A549 (cell line): ENCODE measurements at regions not wholly inside any gene's neighbourhood (a gene's known extent, or its start where the extent isn't known, plus 50 kb on each side); places are given as distances from the start of the nearest gene placed in this dataset.

Source experiments
- ATAC-seq, 2 experiments: fragments of 200-7000 bp in 1 of 2; fragments of >200 bp in 1 of 2; cut with Nextera tagmentation in 1 of 2; cut with Tn5 transposase in 1 of 2; 3 replicates each; pipeline versions ENCODE4 v1.8.0 to v1.9.1; 2018 to 2020; ENCODE audit warnings: mild to moderate bottlenecking in 1 of 2, moderate library complexity in 1 of 2
- CTCF ChIA-PET: fragments of 300-600 bp; sonication (Branson Sonifier 250); formaldehyde crosslinking; extraction: SDS; loops from one replicate; lab custom pipeline; 2021; ENCODE audit warnings: antibody characterized with exemption, inconsistent platforms; lab: Yijun Ruan, JAX
- POLR2A ChIA-PET: fragments of 350-600 bp; formaldehyde crosslinking; extraction: SDS; loops from one replicate; lab custom pipeline; 2021; ENCODE audit warnings: antibody characterized with exemption, inconsistent platforms; lab: Yijun Ruan, JAX
- DNase-seq, 2 experiments: peaks; one replicate each; pipeline versions ENCODE4 v3.0.0 to v3.0.0-alpha.2; 2011 to 2016; ENCODE audit warnings: low read depth in 1 of 2, low spot score in 1 of 2
- FAIRE-seq: peaks from 2 replicates; lab custom pipeline; 2011; peaks lifted over from hg19 to GRCh38; lab: Jason Lieb, UNC
- H3K27ac ChIP-seq, 2 experiments: fragments of >200 bp; sonication (Bioruptor Twin); formaldehyde crosslinking; 3 replicates each; pipeline ENCODE4 v1.5.1; 2016 to 2017
- H3K4me1 ChIP-seq: fragments of >200 bp; sonication (Bioruptor Twin); formaldehyde crosslinking; 3 replicates; pipeline ENCODE4 v1.6.1; 2016
- H3K4me2 ChIP-seq: fragments of >200 bp; sonication (Bioruptor Twin); formaldehyde crosslinking; 3 replicates; pipeline ENCODE4 v1.6.1; 2016
- H3K4me3 ChIP-seq: fragments of >200 bp; sonication (Bioruptor Twin); formaldehyde crosslinking; 3 replicates; pipeline ENCODE4 v1.5.1; 2016
- H3K9me3 ChIP-seq: fragments of >200 bp; sonication (Bioruptor Twin); formaldehyde crosslinking; 3 replicates; pipeline ENCODE4 v1.6.1; 2016
- BCL3 ChIP-seq: fragments of >200 bp; sonication (Bioruptor Twin); formaldehyde crosslinking; IDR thresholded peaks from 3 replicates; pipeline ENCODE4 v1.6.1; 2016
- CBX2 ChIP-seq: fragments of 200-600 bp; sonication (generic); IDR thresholded peaks from 2 replicates; pipeline ENCODE4 v1.6.1; 2016; ENCODE audit warnings: low read depth, mild to moderate bottlenecking, borderline replicate concordance
- CBX8 ChIP-seq: fragments of 200-600 bp; sonication (generic); IDR thresholded peaks from 2 replicates; pipeline ENCODE4 v1.6.1; 2016
- CHD2 ChIP-seq: fragments of 150-350 bp; IDR thresholded peaks from 2 replicates; pipeline ENCODE4 v1.6.1; 2014; ENCODE audit warnings: low read length; ENCODE audit not compliant: partially characterized antibody
- E2F6 ChIP-seq: IDR thresholded peaks from 2 replicates; pipeline ENCODE4 v1.6.1; 2012; ENCODE audit warnings: low read depth, borderline replicate concordance
- EHF ChIP-seq: fragments of 250-450 bp; sonication (Bioruptor Pico); IDR thresholded peaks from 2 replicates; pipeline ENCODE4 v1.5.0; 2020; ENCODE audit warnings: mild to moderate bottlenecking
- EP300 ChIP-seq, 2 experiments: fragments of >200 bp; sonication (Bioruptor Twin); formaldehyde crosslinking; IDR thresholded peaks; 2 replicates in 1 of 2; 3 replicates in 1 of 2; pipeline ENCODE4 v1.6.1; 2016 to 2017
- ESRRA ChIP-seq: fragments of 150-350 bp; IDR thresholded peaks from 2 replicates; pipeline ENCODE4 v1.6.1; 2014; ENCODE audit warnings: mild to moderate bottlenecking, low read length, borderline replicate concordance
- FOSB ChIP-seq: fragments of 250-450 bp; sonication (Bioruptor Pico); IDR thresholded peaks from 2 replicates; pipeline ENCODE4 v1.5.0; 2020; ENCODE audit warnings: mild to moderate bottlenecking, moderate library complexity
- HOXB13 ChIP-seq: fragments of 250-450 bp; sonication (Bioruptor Pico); IDR thresholded peaks from 2 replicates; pipeline ENCODE4 v1.5.0; 2020; ENCODE audit warnings: low read depth, mild to moderate bottlenecking, moderate library complexity
- MAX ChIP-seq: IDR thresholded peaks from 2 replicates; pipeline ENCODE4 v1.6.1; 2012
- NFE2L2 ChIP-seq: fragments of 150-350 bp; conservative IDR thresholded peaks from 2 replicates; pipeline ENCODE4 v1.6.1; 2014; ENCODE audit warnings: low read length
- NPAS2 ChIP-seq: fragments of 250-450 bp; sonication (Bioruptor Pico); IDR thresholded peaks from 2 replicates; pipeline ENCODE4 v1.8.0; 2022; ENCODE audit warnings: mild to moderate bottlenecking, moderate library complexity, borderline replicate concordance
- POLR2A ChIP-seq: IDR thresholded peaks from 2 replicates; pipeline ENCODE4 v1.6.1; 2012; ENCODE audit warnings: mild to moderate bottlenecking, low read length
- POLR2AphosphoS2 ChIP-seq: conservative IDR thresholded peaks from 2 replicates; pipeline ENCODE4 v1.6.1; 2012; ENCODE audit warnings: low read length, improper control_type of control experiment, inconsistent platforms
- RAD21 ChIP-seq, 2 experiments: fragments of >200 bp in 1 of 2; sonication (Bioruptor Twin) in 1 of 2; formaldehyde crosslinking in 1 of 2; IDR thresholded peaks in 1 of 2; conservative IDR thresholded peaks in 1 of 2; 2 replicates in 1 of 2; 3 replicates in 1 of 2; pipeline ENCODE4 v1.6.1; 2012 to 2018; ENCODE audit warnings: inconsistent platforms in 1 of 2
- REST ChIP-seq: fragments of 200-600 bp; sonication (generic); IDR thresholded peaks from 2 replicates; pipeline ENCODE4 v1.6.1; 2016; ENCODE audit warnings: antibody characterized with exemption, mild to moderate bottlenecking, moderate library complexity
- RNF2 ChIP-seq: fragments of 200-600 bp; sonication (generic); IDR thresholded peaks from 2 replicates; pipeline ENCODE4 v1.6.1; 2016; ENCODE audit warnings: low read depth, mild to moderate bottlenecking, antibody characterized with exemption, moderate library complexity, borderline replicate concordance
- SMC3 ChIP-seq: fragments of >200 bp; sonication (Bioruptor Twin); formaldehyde crosslinking; IDR thresholded peaks from 3 replicates; pipeline ENCODE4 v1.6.1; 2018; ENCODE audit warnings: inconsistent platforms
- SREBF2 ChIP-seq: fragments of 450-650 bp; IDR thresholded peaks from 2 replicates; pipeline ENCODE4 v1.6.1; 2014; ENCODE audit warnings: mild to moderate bottlenecking, moderate library complexity
- TP53 ChIP-seq: fragments of 250-450 bp; sonication (Bioruptor Pico); IDR thresholded peaks from 2 replicates; pipeline ENCODE4 v1.5.0; 2021; ENCODE audit warnings: mild to moderate bottlenecking, moderate library complexity
- USF2 ChIP-seq: fragments of 450-650 bp; IDR thresholded peaks from 2 replicates; pipeline ENCODE4 v1.6.1; 2014; ENCODE audit warnings: antibody characterized with exemption
- ZNF302 ChIP-seq: fragments of 250-450 bp; sonication (Bioruptor Pico); IDR thresholded peaks from 2 replicates; pipeline ENCODE4 v1.9.0; 2021; ENCODE audit warnings: inconsistent platforms, mild to moderate bottlenecking, moderate library complexity
- WGBS: methylation state at CpG from one replicate; pipeline ENCODE4 v1.1.6; 2017; ENCODE audit errors: missing lambda C conversion rate; 5-methylcytosine and 5-hydroxymethylcytosine counted together
- TF ChIP-seq, protein P1 (sequence below): fragments of 250-450 bp; sonication (Bioruptor Pico); IDR thresholded peaks from 2 replicates; pipeline ENCODE4 v1.5.0; 2021; ENCODE audit warnings: mild to moderate bottlenecking, moderate library complexity, borderline replicate concordance
- TF ChIP-seq, protein P2 (sequence below): fragments of >200 bp; sonication (Bioruptor Twin); formaldehyde crosslinking; IDR thresholded peaks from 2 replicates; pipeline ENCODE4 v1.6.1; 2016

- 29% methylated on average over 2 of the region's 2 CpGs for WGBS
- H3K4me1 ChIP-seq, result no peaks in the 10 kb centered on the region
- CTCF ChIA-PET, result no interaction called here
Observed at GRCh38 chr1:164347980-164348379, 211.0 kb upstream of the PBX1 start.

DNA sequence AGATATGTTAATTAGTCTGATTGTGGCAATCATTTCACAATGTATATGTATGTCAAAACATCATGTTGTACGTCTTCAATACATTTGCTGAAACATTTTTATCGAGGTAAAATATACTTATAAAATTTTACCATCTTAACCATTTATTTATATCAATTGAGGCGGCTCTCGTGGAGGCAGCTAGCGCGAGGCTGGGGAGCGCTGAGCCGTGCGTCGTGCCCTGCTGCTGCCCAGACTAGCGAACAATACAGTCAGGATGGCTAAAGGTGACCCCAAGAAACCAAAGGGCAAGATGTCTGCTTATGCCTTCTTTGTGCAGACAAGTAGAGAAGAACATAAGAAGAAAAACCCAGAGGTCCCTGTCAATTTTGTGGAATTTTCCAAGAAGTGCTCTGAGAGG lies 202.5 kb upstream of the PBX1 start:
- TF ChIP-seq RAD21 (conservative IDR thresholded peaks at IDR 0.05 in 1 of 2, IDR thresholded peaks at IDR 0.05 in 1 of 2), result no peak
- no peak for TF ChIP-seq CBX2
- no peak for TF ChIP-seq BCL3
- no peak overlapping the region for H3K4me2 ChIP-seq
- no peak overlapping the region for H3K4me3 ChIP-seq
- 70% methylated on average over 11 of the region's 11 CpGs for WGBS
- no peak overlapping the region for H3K27ac ChIP-seq
- CTCF ChIA-PET, result interaction anchor here (0.6 kb wide), 1 partner anchor 58 kb away, joined by 3 read pairs; no protein-coding TSS in a partner anchor
- no peak for ATAC-seq
- no peaks in the 10 kb centered on the region for H3K4me1 ChIP-seq
- no peak for FAIRE-seq
- no peaks in the 10 kb centered on the region for H3K9me3 ChIP-seq
- no peak for DNase-seq
- POLR2A ChIA-PET, result no interaction called here

More at GRCh38 chr1:164347980-164348379, 211.0 kb upstream of the PBX1 start:
- FAIRE-seq, result no peak
- no peak overlapping the region for H3K4me2 ChIP-seq
- no peak for DNase-seq
- no peak for TF ChIP-seq FOSB (CRISPR knock-in tag)
- no peak for TF ChIP-seq EP300 (IDR thresholded peaks at IDR 0.05)
- no peak for TF ChIP-seq SMC3
- TF ChIP-seq, protein P1, sequence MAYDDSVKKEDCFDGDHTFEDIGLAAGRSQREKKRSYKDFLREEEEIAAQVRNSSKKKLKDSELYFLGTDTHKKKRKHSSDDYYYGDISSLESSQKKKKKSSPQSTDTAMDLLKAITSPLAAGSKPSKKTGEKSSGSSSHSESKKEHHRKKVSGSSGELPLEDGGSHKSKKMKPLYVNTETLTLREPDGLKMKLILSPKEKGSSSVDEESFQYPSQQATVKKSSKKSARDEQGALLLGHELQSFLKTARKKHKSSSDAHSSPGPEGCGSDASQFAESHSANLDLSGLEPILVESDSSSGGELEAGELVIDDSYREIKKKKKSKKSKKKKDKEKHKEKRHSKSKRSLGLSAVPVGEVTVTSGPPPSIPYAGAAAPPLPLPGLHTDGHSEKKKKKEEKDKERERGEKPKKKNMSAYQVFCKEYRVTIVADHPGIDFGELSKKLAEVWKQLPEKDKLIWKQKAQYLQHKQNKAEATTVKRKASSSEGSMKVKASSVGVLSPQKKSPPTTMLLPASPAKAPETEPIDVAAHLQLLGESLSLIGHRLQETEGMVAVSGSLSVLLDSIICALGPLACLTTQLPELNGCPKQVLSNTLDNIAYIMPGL (CRISPR knock-in tag), result no peak
- TF ChIP-seq USF2, result no peak
- no peak for TF ChIP-seq CBX8
- TF ChIP-seq ZNF302, result no peak
- TF ChIP-seq NFE2L2, result no peak
- no peak for TF ChIP-seq EHF (CRISPR knock-in tag)
- TF ChIP-seq, protein P2, sequence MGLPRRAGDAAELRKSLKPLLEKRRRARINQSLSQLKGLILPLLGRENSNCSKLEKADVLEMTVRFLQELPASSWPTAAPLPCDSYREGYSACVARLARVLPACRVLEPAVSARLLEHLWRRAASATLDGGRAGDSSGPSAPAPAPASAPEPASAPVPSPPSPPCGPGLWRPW, result no peak
- TF ChIP-seq SREBF2, result no peak
- TF ChIP-seq HOXB13 (CRISPR knock-in tag), result no peak
- TF ChIP-seq, all 56 proteins: peak for 0
- Histone ChIP-seq H3K27ac (no peak overlapping the region), H3K4me3 (no peak overlapping the region), H3K9me3 (peaks cover 15% of the 10 kb centered on the region; the same call in 2 of the 3 replicates)
- POLR2A ChIA-PET, result no interaction called here
- no peak for ATAC-seq

DNA sequence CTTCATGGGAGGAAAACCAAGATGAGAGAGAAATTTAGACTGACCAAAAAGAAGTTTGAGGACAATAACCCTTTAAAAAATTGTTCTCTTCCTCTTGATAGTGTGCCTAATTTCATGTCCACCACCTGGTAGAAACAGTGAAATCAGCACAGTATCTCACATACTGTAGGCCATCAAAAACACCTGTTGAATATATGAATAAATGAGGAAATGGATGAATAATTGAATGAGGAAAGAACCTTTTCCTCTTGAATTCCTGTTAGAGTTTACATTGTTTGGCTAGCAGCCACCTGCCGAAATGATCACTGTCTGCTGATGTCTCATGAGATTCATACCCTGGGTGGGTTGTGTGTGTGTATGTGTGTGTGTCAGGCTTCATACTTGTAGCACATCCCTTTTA lies 198.7 kb upstream of the PBX1 start:
- ChIA-PET CTCF (no interaction called here), POLR2A (no interaction called here)
- WGBS, result 76% methylated on average over 1 of the region's 1 CpG
- no peak for FAIRE-seq
- DNase-seq, result no peak
- no peak overlapping the region for H3K4me3 ChIP-seq
- no peaks in the 10 kb centered on the region for H3K9me3 ChIP-seq
- no peak overlapping the region for H3K4me2 ChIP-seq
- H3K4me1 ChIP-seq, result no peaks in the 10 kb centered on the region
- H3K27ac ChIP-seq, result no peak overlapping the region
- TF ChIP-seq ESRRA (no peak), RNF2 (no peak), CHD2 (no peak), MAX (no peak), BCL3 (no peak), EP300 (IDR thresholded peaks at IDR 0.05) (no peak), POLR2AphosphoS2 (no peak), POLR2A (no peak), REST (no peak), ZNF302 (no peak), NPAS2 (CRISPR knock-in tag) (no peak), E2F6 (no peak), TP53 (CRISPR knock-in tag) (no peak)
- ATAC-seq, result no peak
